Astrocyte of the cerebellum (primary cell): ENCODE measurements at regions not wholly inside any gene's neighbourhood (a gene's known extent, or its start where the extent isn't known, plus 50 kb on each side); places are given as distances from the start of the nearest gene placed in this dataset.

Experiments used
- DNase-seq: peaks from one replicate; pipeline ENCODE4 v3.0.0-alpha.2; 2011; ENCODE audit warnings: low read depth
- H3K4me3 ChIP-seq: 2 replicates; pipeline ENCODE4 v1.5.1; 2011; ENCODE audit warnings: mild to moderate bottlenecking, low read depth, low read length, moderate library complexity
- in situ Hi-C: cut with HindIII; loops from 2 replicates; pipeline ENCODE4 v1.10.0; 2017; ENCODE audit warnings: low sequenced_read_pairs
- TF ChIP-seq, protein P1 (sequence below): IDR thresholded peaks from 2 replicates; pipeline ENCODE4 v1.5.1; 2012; ENCODE audit warnings: low read length, low read depth, moderate library complexity, mild to moderate bottlenecking; ENCODE audit errors: missing control alignments

DNA sequence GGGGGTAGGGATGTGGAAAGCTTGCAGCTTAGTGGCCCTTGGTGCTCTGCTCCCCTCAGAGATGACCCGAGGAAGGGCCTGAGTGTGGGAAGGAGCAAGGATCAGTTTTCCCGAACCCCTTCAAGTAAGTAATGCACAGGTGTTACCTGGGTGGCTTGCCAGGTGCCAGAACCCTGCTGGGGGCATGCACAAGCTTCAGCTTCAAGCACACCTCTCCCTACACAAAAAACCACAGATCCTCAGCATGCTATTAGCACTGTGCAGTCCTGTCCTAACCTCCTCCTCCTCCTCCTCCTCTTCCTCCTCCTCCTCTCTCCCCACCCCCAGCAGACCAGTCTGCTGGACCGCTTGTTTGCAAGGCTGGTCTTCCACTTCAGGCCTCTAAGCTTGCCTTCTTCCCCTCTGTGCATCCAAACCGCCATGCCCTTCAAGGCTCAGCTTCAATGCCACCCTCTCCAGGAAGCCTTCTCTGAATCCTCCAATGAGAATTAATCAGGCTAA lies 114.8 kb downstream of the ACAA2 start:
- DNase-seq, result no peak
- TF ChIP-seq, protein P1, sequence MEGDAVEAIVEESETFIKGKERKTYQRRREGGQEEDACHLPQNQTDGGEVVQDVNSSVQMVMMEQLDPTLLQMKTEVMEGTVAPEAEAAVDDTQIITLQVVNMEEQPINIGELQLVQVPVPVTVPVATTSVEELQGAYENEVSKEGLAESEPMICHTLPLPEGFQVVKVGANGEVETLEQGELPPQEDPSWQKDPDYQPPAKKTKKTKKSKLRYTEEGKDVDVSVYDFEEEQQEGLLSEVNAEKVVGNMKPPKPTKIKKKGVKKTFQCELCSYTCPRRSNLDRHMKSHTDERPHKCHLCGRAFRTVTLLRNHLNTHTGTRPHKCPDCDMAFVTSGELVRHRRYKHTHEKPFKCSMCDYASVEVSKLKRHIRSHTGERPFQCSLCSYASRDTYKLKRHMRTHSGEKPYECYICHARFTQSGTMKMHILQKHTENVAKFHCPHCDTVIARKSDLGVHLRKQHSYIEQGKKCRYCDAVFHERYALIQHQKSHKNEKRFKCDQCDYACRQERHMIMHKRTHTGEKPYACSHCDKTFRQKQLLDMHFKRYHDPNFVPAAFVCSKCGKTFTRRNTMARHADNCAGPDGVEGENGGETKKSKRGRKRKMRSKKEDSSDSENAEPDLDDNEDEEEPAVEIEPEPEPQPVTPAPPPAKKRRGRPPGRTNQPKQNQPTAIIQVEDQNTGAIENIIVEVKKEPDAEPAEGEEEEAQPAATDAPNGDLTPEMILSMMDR, result no peak
- in situ Hi-C loops, result no loop called here
- H3K4me3 ChIP-seq, result no peak overlapping the region

DNA sequence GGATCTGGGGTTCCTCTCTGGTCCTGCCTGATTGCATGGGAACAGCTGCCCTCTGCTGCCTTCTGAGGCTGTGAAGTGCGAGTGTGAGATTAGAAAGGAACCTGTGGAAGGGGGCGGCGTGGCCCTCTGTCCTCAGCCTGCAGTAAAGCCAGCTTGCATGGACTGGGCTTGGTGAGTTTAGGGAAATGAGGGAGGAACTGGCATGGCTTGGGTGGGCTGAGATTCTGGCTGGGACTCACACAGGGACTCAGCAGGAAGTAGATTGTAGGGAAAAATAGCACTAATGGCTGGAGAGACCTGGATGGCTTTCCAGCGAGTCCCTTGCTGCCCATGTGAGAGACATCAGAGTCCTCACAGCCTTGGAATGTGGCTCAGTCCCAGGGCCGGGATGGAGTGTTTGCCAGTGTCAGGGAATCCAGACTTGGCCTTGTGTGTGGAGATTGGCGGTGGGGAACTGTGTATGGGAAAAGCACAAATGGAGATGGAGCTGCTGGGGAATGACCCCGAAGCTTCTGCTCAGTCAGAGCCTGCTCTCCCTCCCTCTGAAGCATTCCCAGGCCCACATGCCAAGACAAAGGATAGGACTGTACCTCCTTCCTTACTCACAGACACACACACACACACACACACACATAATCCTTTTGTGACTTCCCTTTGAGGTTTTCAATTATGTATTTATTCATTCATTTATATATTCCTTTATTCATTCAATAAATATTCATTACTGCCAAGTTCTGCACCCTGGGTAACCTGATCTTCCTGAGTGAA lies 115.4 kb downstream of the ACAA2 start:
- in situ Hi-C loops, result no loop called here
- H3K4me3 ChIP-seq, result no peak overlapping the region
- TF ChIP-seq, protein P1, result no peak
- no peak for DNase-seq

DNA sequence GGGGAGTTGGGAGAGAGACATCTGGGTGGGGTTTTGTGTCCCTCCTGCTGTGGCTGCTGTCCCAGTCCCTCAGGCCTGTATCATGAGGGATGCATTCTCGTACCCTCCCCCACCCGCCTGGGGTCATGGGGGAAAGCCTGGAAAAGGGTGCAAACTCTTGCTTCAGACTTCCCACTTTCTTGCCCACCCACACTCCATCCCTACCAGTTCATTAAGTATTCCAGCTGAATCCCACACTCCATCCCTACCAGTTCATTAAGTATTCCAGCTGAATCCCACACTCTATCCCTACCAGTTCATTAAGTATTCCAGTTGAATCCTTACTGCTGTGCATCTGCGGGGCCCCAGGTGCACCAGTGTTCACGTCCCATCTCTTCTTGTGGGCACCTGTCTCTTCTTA lies 116.3 kb downstream of the ACAA2 start:
- no peak for DNase-seq
- in situ Hi-C loops, result no loop called here
- TF ChIP-seq, protein P1, result no peak
- no peak overlapping the region for H3K4me3 ChIP-seq

DNA sequence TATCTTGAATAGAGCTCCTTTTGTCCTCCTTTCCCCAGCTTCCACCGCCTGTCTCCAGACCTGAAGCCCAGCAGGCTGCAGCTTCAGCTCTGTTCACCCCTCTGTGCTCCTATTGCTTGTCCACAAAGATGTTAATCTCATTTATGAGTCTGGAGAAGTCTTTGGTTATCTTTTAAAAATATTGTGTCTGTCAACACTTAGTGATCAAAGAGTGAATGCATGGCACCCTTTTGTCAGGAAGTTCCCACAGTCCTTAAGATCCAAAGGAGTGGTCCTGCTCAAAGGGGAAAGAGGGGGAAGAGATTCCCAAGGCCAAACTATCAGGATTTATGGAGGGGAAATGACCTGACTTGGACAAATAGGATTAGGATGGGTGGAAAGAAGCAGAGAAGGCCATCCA lies 118.9 kb downstream of the ACAA2 start:
- TF ChIP-seq, protein P1, result no peak
- no peak for DNase-seq
- no peak overlapping the region for H3K4me3 ChIP-seq
- in situ Hi-C loops, result no loop called here

DNA sequence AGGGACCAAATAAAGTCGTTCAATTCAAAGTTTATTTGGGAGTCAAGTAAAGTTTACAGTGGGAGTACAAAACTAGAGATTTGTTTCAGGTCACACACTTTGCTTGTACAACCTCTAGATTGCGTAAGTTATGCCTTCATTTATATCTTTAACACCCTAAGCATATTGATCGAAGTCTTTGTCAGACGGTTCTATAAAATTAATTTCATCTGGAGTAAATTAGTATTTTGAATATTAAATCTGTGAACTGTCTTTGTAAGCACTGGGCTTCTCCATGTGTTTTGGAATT lies 119.7 kb downstream of the ACAA2 start:
- DNase-seq, result no peak
- TF ChIP-seq, protein P1, result no peak
- in situ Hi-C loops, result no loop called here
- H3K4me3 ChIP-seq, result no peak overlapping the region

DNA sequence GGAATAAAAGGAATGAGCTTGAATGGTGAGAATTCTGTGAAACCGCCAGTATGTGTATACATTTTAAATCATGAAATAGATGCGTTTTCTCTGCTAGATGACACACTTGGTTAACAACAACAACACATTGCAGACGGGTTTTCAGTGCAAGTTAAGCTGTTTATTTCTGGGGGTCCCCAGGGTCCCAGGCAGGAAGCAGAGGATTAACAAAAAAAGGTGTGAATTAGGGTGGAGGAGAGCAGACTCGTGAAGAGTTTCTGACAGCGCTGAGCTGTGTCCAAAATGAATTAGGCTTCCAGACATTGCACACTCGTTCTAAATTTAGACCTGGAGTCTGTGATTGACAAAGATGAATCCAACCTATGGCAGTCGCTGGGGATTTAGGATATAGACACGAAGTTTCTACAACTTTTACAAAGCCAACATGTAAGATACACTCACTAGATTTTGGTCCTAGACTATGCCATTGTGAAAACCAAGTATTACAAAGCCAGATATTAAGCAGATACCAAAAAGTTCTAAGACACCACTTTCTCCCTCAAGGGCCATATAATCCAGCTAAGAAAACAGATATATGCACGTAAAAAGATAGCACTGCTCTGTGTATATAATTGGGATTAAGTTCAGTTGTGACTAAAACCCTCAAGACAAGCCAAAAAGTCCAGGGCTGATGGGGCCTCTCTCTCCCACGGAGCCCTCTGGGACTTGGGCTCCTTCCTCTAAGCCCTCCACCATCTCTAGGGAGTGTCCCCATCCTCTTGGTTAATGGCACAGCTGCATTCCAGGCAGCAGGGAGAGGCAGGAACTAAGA lies 120.2 kb downstream of the ACAA2 start:
- TF ChIP-seq, protein P1, result no peak
- in situ Hi-C loops, result no loop called here
- no peak for DNase-seq

More for the DNA sequence above, 120.2 kb downstream of the ACAA2 start:
- no peak overlapping the region for H3K4me3 ChIP-seq
